Neural crest cell (in vitro differentiated cells): ENCODE measurements at regions not wholly inside any gene's neighbourhood (a gene's known extent, or its start where the extent isn't known, plus 50 kb on each side); places are given as distances from the start of the nearest gene placed in this dataset.

ENCODE experiments used
- DNase-seq: peaks from one replicate; pipeline ENCODE4 v3.0.0; 2021; ENCODE audit warnings: low read depth, mixed read lengths, low spot score
- H3K27ac Mint-ChIP-seq: one replicate; pipeline ENCODE4 v1.8.0; 2021; ENCODE audit warnings: mild to moderate bottlenecking, mixed read lengths; ENCODE audit not compliant: unreplicated experiment
- H3K27me3 Mint-ChIP-seq: 2 replicates; pipeline ENCODE4 v1.8.0; 2021; ENCODE audit warnings: low read depth, mild to moderate bottlenecking, mixed read lengths
- H3K36me3 Mint-ChIP-seq: 2 replicates; pipeline ENCODE4 v1.8.0; 2021; ENCODE audit warnings: low read depth, mild to moderate bottlenecking, mixed read lengths
- H3K4me1 Mint-ChIP-seq: 2 replicates; pipeline ENCODE4 v1.8.0; 2021; ENCODE audit warnings: mixed read lengths
- H3K4me3 Mint-ChIP-seq: one replicate; pipeline ENCODE4 v1.8.0; 2021; ENCODE audit warnings: mild to moderate bottlenecking, mixed read lengths
- H3K9me3 Mint-ChIP-seq: 2 replicates; pipeline ENCODE4 v1.8.0; 2021; ENCODE audit warnings: mixed read lengths
- TF ChIP-seq, protein P1 (sequence below): fragments of 200-600 bp; sonication (generic); conservative IDR thresholded peaks from 2 replicates; pipeline ENCODE4 v1.5.0; 2021; ENCODE audit warnings: antibody characterized with exemption, mild to moderate bottlenecking

- no peak for DNase-seq
- Mint-ChIP-seq H3K9me3 (no peaks in the 10 kb centered on the region), H3K36me3 (no peaks in the 10 kb centered on the region), H3K4me1 (no peaks in the 10 kb centered on the region), H3K27me3 (no peaks in the 10 kb centered on the region), H3K27ac (no peak overlapping the region), H3K4me3 (no peak overlapping the region)
- TF ChIP-seq, protein P1, sequence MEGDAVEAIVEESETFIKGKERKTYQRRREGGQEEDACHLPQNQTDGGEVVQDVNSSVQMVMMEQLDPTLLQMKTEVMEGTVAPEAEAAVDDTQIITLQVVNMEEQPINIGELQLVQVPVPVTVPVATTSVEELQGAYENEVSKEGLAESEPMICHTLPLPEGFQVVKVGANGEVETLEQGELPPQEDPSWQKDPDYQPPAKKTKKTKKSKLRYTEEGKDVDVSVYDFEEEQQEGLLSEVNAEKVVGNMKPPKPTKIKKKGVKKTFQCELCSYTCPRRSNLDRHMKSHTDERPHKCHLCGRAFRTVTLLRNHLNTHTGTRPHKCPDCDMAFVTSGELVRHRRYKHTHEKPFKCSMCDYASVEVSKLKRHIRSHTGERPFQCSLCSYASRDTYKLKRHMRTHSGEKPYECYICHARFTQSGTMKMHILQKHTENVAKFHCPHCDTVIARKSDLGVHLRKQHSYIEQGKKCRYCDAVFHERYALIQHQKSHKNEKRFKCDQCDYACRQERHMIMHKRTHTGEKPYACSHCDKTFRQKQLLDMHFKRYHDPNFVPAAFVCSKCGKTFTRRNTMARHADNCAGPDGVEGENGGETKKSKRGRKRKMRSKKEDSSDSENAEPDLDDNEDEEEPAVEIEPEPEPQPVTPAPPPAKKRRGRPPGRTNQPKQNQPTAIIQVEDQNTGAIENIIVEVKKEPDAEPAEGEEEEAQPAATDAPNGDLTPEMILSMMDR = no peak
Observed at GRCh38 chr21:19713313-19713712, 1284.9 kb upstream of the NCAM2 start.

- TF ChIP-seq, protein P1 = no peak
Observed at GRCh38 chr21:19724081-19724480, 1274.1 kb upstream of the NCAM2 start.

DNA sequence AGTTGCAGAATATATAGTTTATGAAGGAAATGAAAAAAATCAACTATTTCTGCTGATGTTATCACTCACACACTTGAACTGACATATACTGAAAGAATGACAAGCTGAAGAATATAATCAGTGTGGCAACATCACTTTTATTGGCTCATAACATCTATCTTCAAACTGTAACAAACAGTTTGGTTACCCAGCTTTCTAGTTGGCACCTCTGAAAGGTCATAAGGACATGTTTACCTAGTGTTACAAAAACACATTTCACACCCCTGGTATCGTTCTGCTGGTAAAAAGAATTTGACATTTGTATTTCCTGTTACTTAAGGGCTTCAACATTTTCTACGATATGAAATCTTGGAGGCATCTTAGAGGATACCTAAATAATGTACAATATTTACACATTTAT, 1267.0 kb upstream of the NCAM2 start:
- no peak for DNase-seq
- TF ChIP-seq, protein P1 = no peak
- Mint-ChIP-seq H3K9me3 (peaks cover 2% of the 10 kb centered on the region), H3K36me3 (no peaks in the 10 kb centered on the region), H3K27ac (no peak overlapping the region), H3K27me3 (no peaks in the 10 kb centered on the region), H3K4me1 (no peaks in the 10 kb centered on the region), H3K4me3 (no peak overlapping the region)

More at GRCh38 chr21:19724081-19724480, 1274.1 kb upstream of the NCAM2 start:
- no peak for DNase-seq
- no peaks in the 10 kb centered on the region for H3K27me3 Mint-ChIP-seq
- no peaks in the 10 kb centered on the region for H3K36me3 Mint-ChIP-seq
- no peak overlapping the region for H3K4me3 Mint-ChIP-seq
- no peaks in the 10 kb centered on the region for H3K4me1 Mint-ChIP-seq
- no peak overlapping the region for H3K27ac Mint-ChIP-seq
- no peaks in the 10 kb centered on the region for H3K9me3 Mint-ChIP-seq

DNA sequence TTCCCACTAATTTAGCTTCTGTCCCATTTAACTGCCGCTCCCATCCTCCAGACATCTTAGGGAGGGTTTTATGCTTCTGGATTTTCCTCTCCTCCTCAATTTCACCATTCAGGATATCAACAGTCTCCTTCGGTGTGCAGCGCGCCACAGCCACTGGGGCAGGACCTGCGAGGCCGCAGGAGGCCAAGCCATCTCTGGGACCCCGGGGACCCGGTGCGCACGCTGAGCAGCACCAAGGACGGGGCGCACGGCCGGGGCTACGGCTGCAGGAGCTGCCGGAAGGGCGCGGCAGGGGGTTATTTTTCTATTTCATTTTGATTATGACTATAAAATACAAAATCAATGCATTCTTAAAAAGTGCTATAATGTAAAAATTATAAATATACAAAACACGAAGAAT, 1238.4 kb upstream of the NCAM2 start:
- Mint-ChIP-seq H3K4me3 (no peak overlapping the region), H3K27ac (no peak overlapping the region), H3K4me1 (no peaks in the 10 kb centered on the region), H3K36me3 (no peaks in the 10 kb centered on the region), H3K27me3 (no peaks in the 10 kb centered on the region), H3K9me3 (no peaks in the 10 kb centered on the region)
- TF ChIP-seq, protein P1 = no peak
- DNase-seq = no peak

- Mint-ChIP-seq H3K4me3 (no peak overlapping the region), H3K4me1 (no peaks in the 10 kb centered on the region), H3K36me3 (no peaks in the 10 kb centered on the region), H3K27me3 (no peaks in the 10 kb centered on the region), H3K27ac (no peak overlapping the region), H3K9me3 (no peaks in the 10 kb centered on the region)
- TF ChIP-seq, protein P1 = no peak
- DNase-seq = no peak
Observed at GRCh38 chr21:19767546-19767945, 1230.7 kb upstream of the NCAM2 start.

DNA sequence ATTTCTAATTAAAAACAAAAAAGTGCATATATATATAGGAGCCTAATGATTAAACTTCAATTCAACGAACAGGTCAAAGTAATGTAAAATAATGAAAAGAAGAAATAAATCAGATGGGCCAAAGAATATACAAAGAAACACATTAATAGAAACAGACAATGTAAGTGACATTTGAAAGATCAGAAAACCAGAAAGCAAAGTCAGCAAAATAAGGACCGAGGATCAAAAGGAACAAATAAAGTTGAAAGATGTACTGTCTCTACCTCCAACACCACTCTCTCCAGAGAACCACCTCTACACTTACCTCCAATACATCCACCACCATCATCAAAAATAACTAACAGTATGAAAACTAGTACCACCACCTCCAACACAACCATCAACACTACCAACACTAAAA, 1226.3 kb upstream of the NCAM2 start:
- TF ChIP-seq, protein P1 = no peak
- peak overlapping the region; percentile 88 for H3K27ac Mint-ChIP-seq
- DNase-seq = no peak
- no peak overlapping the region for H3K4me3 Mint-ChIP-seq
- H3K36me3 Mint-ChIP-seq = no peaks in the 10 kb centered on the region
- H3K4me1 Mint-ChIP-seq = no peaks in the 10 kb centered on the region
- no peaks in the 10 kb centered on the region for H3K27me3 Mint-ChIP-seq
- H3K9me3 Mint-ChIP-seq = no peaks in the 10 kb centered on the region
